Superior temporal gyrus (tissue), 1 donor: ENCODE measurements at regions not wholly inside any gene's neighbourhood (a gene's known extent, or its start where the extent isn't known, plus 50 kb on each side); places are given as distances from the start of the nearest gene placed in this dataset.
"Not testable (repeated sequence)": the region's sequence is repeated elsewhere in the genome, so short reads cannot be mapped to it uniquely, and the experiment has no call there.

Experiments used
- DNase-seq: peaks from one replicate; pipeline ENCODE4 v3.0.0-alpha.2; 2016; ENCODE audit errors: extremely low spot score

- DNase-seq, result no peak
Measured at GRCh38 chr22:22168941-22169867, 75.4 kb upstream of the VPREB1 start.

DNA sequence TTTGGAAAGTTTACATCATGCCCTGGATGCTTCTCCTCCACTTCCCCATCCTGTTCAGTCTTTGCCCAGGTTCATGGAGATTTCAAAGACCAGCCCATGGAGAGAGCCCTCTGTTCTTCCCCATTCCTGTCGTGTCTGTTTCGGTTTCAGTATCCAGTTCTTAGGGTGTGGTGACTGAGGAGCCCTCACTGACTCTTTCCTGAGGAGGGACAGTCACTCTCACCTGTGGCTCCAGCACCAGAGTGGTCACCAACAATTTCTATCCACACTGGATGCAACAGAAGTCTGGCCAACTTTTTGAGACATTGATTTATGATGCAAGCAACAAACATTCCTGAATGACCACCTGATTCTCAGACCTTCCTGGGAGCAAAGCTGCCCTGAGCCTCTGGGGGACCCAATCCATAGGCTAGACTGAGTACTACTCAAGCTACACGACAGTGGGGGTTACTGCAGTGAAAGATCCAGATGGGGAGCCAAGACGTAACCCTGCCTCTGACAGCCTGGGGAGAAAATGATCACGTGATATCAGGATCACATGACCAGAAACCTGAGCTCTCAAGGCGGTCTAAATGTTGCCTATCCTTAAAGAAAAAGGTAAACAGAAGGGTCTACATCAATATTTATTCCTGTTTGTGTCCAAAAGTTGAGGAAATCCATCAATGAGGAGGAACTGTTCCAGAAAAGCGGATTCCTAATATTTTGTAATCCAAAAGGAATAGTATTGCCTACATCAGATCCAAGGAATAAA, 76.2 kb upstream of the VPREB1 start:
- no peak for DNase-seq

DNA sequence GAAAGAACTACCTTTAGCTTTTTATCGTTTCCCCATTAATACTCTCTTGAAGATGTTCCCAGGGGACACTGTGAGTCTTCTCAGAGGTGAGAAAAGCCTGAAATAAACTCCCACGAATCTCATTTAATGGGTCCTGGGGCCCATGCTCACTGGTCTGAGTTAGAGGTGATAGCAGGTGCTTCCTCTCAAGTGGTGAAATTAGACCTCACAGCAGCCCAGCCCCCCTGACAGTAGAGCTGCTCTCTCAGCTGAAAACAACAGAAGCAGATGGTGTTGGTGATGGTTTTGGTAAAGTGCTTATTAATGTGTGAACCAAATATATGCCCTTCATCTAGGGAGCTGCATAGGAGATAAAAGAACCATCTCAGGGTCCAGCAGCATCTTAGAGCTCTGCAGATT, 76.8 kb upstream of the VPREB1 start:
- DNase-seq, result no peak

- no peak for DNase-seq
Measured at GRCh38 chr22:22166941-22167713, 77.5 kb upstream of the VPREB1 start.

- DNase-seq, result no peak
Measured at GRCh38 chr22:22165936-22166710, 78.5 kb upstream of the VPREB1 start.

GRCh38 chr22:22164541-22165272, 79.9 kb upstream of the VPREB1 start:
- no peak for DNase-seq

DNA sequence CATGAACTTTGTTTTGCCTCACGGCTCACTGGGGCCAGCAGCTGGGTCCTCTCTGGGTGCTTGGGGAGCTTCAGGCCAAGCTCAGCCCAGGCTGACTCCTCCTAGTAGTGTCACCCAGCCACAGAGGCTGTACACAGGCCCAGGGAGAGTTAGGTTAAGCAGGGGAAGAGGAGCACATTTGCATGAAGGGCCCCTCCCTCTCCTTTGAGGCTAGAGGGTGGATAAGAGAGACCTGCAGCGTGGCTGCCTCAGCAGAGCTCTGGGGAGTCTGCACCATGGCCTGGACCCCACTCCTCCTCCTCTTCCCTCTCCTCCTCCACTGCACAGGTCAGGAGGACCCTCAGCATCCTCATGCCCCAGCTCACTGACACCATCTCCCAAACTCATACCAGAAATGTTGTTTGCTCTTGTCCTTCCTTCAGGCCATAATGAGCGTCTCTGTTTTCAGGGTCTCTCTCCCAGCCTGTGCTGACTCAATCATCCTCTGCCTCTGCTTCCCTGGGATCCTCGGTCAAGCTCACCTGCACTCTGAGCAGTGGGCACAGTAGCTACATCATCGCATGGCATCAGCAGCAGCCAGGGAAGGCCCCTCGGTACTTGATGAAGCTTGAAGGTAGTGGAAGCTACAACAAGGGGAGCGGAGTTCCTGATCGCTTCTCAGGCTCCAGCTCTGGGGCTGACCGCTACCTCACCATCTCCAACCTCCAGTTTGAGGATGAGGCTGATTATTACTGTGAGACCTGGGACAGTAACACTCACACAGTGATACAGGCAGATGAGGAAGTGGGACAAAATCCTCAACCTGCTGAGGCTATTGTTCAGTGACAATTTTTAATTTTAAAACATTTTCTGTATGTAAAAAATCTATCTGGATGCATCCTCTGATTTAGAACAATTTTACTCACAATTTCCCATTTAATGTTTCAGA, 82.4 kb upstream of the VPREB1 start:
- DNase-seq, result no peak

DNA sequence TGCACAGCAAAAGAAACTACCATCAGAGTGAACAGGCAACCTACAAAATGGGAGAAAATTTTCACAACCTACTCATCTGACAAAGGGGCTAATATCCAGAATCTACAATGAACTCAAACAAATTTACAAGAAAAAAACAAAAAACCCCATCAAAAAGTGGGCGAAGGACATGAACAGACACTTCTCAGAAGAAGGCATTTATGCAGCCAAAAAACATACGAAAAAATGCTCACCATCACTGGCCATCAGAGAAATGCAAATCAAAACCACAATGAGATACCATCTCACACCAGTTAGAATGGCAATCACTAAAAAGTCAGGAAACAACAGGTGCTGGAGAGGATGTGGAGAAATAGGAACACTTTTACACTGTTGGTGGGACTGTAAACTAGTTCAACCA, 83.8 kb upstream of the VPREB1 start:
- not testable (repeated sequence) for DNase-seq

GRCh38 chr22:22159384-22159783, 85.2 kb upstream of the VPREB1 start:
- no peak for DNase-seq

- no peak for DNase-seq
Measured at GRCh38 chr22:22158965-22159364, 85.6 kb upstream of the VPREB1 start.

GRCh38 chr22:22158207-22158816, 86.3 kb upstream of the VPREB1 start:
- DNase-seq, result no peak

DNA sequence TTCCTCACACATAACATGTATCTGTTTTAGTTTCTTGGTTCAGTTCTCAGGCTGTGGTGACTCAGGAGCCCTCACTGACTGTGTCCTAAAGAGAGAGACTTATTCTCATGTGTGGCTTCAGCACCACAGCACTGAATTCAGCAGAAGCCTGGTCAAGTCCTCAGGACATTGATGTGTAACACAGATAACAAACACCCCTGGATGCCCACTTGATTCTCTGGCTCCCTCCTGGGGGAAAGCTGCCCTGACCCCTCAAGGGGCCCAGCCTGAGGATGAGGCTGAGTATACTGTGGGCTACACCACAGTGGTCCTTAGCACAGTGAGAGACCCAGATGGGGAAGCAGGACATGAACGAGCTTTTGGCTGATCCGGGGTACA, 87.2 kb upstream of the VPREB1 start:
- DNase-seq, result no peak

- DNase-seq, result peak; percentile 67
Measured at GRCh38 chr22:22156716-22157347, 87.8 kb upstream of the VPREB1 start.

- no peak for DNase-seq
Measured at GRCh38 chr22:22156348-22156715, 88.3 kb upstream of the VPREB1 start.

- DNase-seq, result no peak
Measured at GRCh38 chr22:22155607-22156006, 89.0 kb upstream of the VPREB1 start.

GRCh38 chr22:22155146-22155545, 89.4 kb upstream of the VPREB1 start:
- no peak for DNase-seq

DNA sequence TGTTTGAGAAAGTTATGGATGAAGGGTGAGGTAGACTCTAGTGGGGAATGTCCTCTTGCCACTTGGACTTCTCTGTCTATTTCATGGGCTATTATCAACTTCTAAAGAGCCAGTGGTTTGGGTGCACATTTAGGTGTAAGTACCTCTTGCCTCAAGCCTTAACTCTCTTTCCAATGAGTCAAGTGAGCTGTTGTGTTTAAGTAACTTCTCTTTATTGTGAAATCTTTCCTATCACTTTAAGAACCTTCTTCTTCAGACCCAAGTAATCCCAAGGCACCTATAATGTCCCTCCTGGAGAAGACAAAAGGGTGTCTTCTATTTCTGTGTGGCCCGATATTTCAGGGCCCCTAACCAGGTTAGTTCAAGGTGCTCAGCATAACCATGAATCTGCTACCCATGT, 90.5 kb upstream of the VPREB1 start:
- no peak for DNase-seq

- no peak for DNase-seq
Measured at GRCh38 chr22:22151308-22151707, 93.3 kb upstream of the VPREB1 start.

GRCh38 chr22:22150457-22150856, 94.1 kb upstream of the VPREB1 start:
- DNase-seq, result no peak
